Fibroblast of skin of scalp (primary cell): ENCODE measurements at regions not wholly inside any gene's neighbourhood (a gene's known extent, or its start where the extent isn't known, plus 50 kb on each side); places are given as distances from the start of the nearest gene placed in this dataset.
"Not testable (repeated sequence)": the region's sequence is repeated elsewhere in the genome, so short reads cannot be mapped to it uniquely, and the experiment has no call there.

Source experiments
- DNase-seq: peaks from one replicate; pipeline ENCODE4 v3.0.0-alpha.2; 2013

- no peak for DNase-seq
These were observed 339.5 kb upstream of the PAPPA start for GRCh38 chr9:115814081-115814480.

- DNase-seq = no peak
These were observed 337.8 kb upstream of the PAPPA start for GRCh38 chr9:115815786-115816185.

- DNase-seq = not testable (repeated sequence)
These were observed 334.9 kb upstream of the PAPPA start for GRCh38 chr9:115818651-115819050.

GRCh38 chr9:115832031-115832430 is 321.6 kb upstream of the PAPPA start:
- no peak for DNase-seq

GRCh38 chr9:115837618-115838017 is 316.0 kb upstream of the PAPPA start:
- no peak for DNase-seq

- no peak for DNase-seq
These were observed 315.2 kb upstream of the PAPPA start for GRCh38 chr9:115838417-115838816.

- not testable (repeated sequence) for DNase-seq
These were observed 309.2 kb upstream of the PAPPA start for GRCh38 chr9:115844433-115844832.

GRCh38 chr9:115845648-115846312 is 307.8 kb upstream of the PAPPA start:
- no peak for DNase-seq

GRCh38 chr9:115847216-115847615 is 306.4 kb upstream of the PAPPA start:
- DNase-seq = peak; percentile 73

GRCh38 chr9:115849679-115850412 is 303.7 kb upstream of the PAPPA start:
- peak; percentile 74 for DNase-seq

- DNase-seq = peak; percentile 80
These were observed 302.9 kb upstream of the PAPPA start for GRCh38 chr9:115850548-115851304.

- DNase-seq = peak; percentile 69
These were observed 298.0 kb upstream of the PAPPA start for GRCh38 chr9:115855458-115856133.

GRCh38 chr9:115858421-115858820 is 295.2 kb upstream of the PAPPA start:
- peak; percentile 22 for DNase-seq

- no peak for DNase-seq
These were observed 291.6 kb upstream of the PAPPA start for GRCh38 chr9:115862021-115862420.

- DNase-seq = no peak
These were observed 289.0 kb upstream of the PAPPA start for GRCh38 chr9:115864581-115864980.

GRCh38 chr9:115867326-115867725 is 286.3 kb upstream of the PAPPA start:
- DNase-seq = no peak

- peak; percentile 62 for DNase-seq
These were observed 275.6 kb upstream of the PAPPA start for GRCh38 chr9:115877852-115878438.

- no peak for DNase-seq
These were observed 274.1 kb upstream of the PAPPA start for GRCh38 chr9:115879451-115879850.

- no peak for DNase-seq
These were observed 273.2 kb upstream of the PAPPA start for GRCh38 chr9:115880221-115880885.

GRCh38 chr9:115882911-115883310 is 270.7 kb upstream of the PAPPA start:
- peak; percentile 55 for DNase-seq

GRCh38 chr9:115883467-115884329 is 269.9 kb upstream of the PAPPA start:
- peak; percentile 51 for DNase-seq
